ENCODE measurements at regions not wholly inside any gene's neighbourhood (a gene's known extent, or its start where the extent isn't known, plus 50 kb on each side); places are given as distances from the start of the nearest gene placed in this dataset.

DNA sequence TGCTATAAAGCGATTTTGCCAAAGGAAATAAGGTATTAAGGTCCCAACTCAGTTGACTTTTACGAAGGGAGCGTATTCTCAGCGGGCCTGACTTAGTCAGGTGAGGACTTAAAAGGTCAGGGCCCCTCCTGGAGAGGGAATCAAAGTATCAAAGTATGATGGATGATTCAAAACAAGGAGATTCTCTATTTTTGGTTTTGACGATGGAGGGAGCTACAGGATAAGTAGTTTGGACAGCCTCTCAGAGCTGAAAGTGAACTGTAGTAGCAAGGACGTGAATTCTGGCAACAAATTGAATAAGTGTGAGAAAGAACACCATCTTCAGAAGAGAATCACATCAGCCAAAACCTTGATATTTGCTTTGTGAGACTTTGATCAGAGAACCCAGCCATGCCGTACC is 1186.5 kb downstream of the SI start (continued):
- TF ChIP-seq JUN (IDR thresholded peaks at IDR 0.05; ENCODE audit: borderline replicate concordance, low read depth, low read length) (no peak), JUN (CRISPR knock-in tag; IDR thresholded peaks at IDR 0.05; ENCODE audit: borderline replicate concordance) (no peak), ZZZ3 (IDR thresholded peaks at IDR 0.05) (no peak), ADNP (tag; IDR thresholded peaks at IDR 0.05) (no peak), SREBF2 (CRISPR knock-in tag; IDR thresholded peaks at IDR 0.05) (no peak)
- TF ChIP-seq, protein P1, sequence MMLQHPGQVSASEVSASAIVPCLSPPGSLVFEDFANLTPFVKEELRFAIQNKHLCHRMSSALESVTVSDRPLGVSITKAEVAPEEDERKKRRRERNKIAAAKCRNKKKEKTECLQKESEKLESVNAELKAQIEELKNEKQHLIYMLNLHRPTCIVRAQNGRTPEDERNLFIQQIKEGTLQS (IDR thresholded peaks at IDR 0.05), result no peak
- TF ChIP-seq, protein P1 (CRISPR knock-in tag; conservative IDR thresholded peaks at IDR 0.05), result no peak
- TF ChIP-seq, protein P2, sequence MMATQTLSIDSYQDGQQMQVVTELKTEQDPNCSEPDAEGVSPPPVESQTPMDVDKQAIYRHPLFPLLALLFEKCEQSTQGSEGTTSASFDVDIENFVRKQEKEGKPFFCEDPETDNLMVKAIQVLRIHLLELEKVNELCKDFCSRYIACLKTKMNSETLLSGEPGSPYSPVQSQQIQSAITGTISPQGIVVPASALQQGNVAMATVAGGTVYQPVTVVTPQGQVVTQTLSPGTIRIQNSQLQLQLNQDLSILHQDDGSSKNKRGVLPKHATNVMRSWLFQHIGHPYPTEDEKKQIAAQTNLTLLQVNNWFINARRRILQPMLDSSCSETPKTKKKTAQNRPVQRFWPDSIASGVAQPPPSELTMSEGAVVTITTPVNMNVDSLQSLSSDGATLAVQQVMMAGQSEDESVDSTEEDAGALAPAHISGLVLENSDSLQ (IDR thresholded peaks at IDR 0.05), result no peak
- TF ChIP-seq, protein P3, sequence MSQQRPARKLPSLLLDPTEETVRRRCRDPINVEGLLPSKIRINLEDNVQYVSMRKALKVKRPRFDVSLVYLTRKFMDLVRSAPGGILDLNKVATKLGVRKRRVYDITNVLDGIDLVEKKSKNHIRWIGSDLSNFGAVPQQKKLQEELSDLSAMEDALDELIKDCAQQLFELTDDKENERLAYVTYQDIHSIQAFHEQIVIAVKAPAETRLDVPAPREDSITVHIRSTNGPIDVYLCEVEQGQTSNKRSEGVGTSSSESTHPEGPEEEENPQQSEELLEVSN (IDR thresholded peaks at IDR 0.05; ENCODE audit: borderline replicate concordance in 1 of 2, extremely low read depth in 1 of 2, insufficient read depth in 1 of 2, insufficient read length in 1 of 2, low read depth in 1 of 2, low read length in 1 of 2, poor library complexity in 1 of 2, severe bottlenecking in 1 of 2), result no peak
